C4-2B (cell line): ENCODE measurements at regions not wholly inside any gene's neighbourhood (a gene's known extent, or its start where the extent isn't known, plus 50 kb on each side); places are given as distances from the start of the nearest gene placed in this dataset.

Experiments used
- CTCF ChIP-seq: fragments of 450-650 bp; conservative IDR thresholded peaks from 2 replicates; pipeline ENCODE4 v1.5.1; 2017; ENCODE audit warnings: mild to moderate bottlenecking
- ZFX ChIP-seq: fragments of 450-650 bp; IDR thresholded peaks from 2 replicates; pipeline ENCODE4 v1.6.1; 2017

GRCh38 chr4:14343961-14344360 lies 658.3 kb upstream of the CPEB2 start:
- TF ChIP-seq CTCF (no peak), ZFX (no peak)
